ENCODE measurements at regions not wholly inside any gene's neighbourhood (a gene's known extent, or its start where the extent isn't known, plus 50 kb on each side); places are given as distances from the start of the nearest gene placed in this dataset.

DNA sequence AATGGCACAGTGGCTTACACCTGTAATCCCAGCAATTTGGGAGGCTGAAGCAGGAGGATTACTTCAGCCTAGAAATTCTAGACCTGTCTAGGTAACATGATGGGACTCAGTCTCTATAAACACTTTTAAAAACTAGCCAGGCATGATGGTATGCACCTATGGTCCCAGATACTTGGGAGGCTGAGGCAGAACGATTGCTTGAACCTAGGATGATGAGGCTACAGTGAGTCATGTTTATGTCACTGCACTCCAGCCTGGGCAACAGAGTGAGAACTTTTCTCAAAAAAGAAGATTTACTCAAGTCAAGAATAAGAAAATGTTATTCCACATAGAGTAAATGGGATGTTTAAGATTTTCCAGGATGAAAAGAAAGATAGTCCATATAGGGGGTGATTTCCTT, 158.6 kb downstream of the HNMT start:
- peaks cover 15% of the 10 kb centered on the region for H3K4me1 Mint-ChIP-seq
- no peak overlapping the region for H3K4me3 ChIP-seq
- H3K4me2 ChIP-seq, result no peak overlapping the region
- no peaks in the 10 kb centered on the region for H3K79me2 ChIP-seq (replicated peaks; ENCODE audit: insufficient read depth)
- H3K36me3 ChIP-seq (ENCODE audit: insufficient read depth), result no peaks in the 10 kb centered on the region
- H3K27ac ChIP-seq (ENCODE audit: low read depth), result no peak overlapping the region
- no peaks in the 10 kb centered on the region for H3K27me3 ChIP-seq (ENCODE audit: insufficient read depth)
- no peaks in the 10 kb centered on the region for H3F3A ChIP-seq (replicated peaks; ENCODE audit: low read depth)
- H3K27me3 Mint-ChIP-seq (ENCODE audit: insufficient read depth, low read depth, poor library complexity), result no peaks in the 10 kb centered on the region
- 0 out of 2 replicates have a peak, but pooled peaks cover 3% of the 10 kb centered on the region for H3K9me2 ChIP-seq (ENCODE audit: insufficient read depth)
- no peak overlapping the region for H3K4me3 Mint-ChIP-seq
- TF ChIP-seq ZNF331 (CRISPR knock-in tag; IDR thresholded peaks at IDR 0.05; ENCODE audit: low read depth) (no peak), REST (IDR thresholded peaks at IDR 0.05; ENCODE audit: unreplicated experiment) (no peak), ZNF462 (CRISPR knock-in tag; IDR thresholded peaks at IDR 0.05) (no peak), POLR2AphosphoS5 (IDR thresholded peaks at IDR 0.05; ENCODE audit: low read depth) (no peak), NANOG (IDR thresholded peaks at IDR 0.05; ENCODE audit: borderline replicate concordance) (no peak), ZNF114 (CRISPR knock-in tag; IDR thresholded peaks at IDR 0.05) (no peak), EZH2phosphoT487 (IDR thresholded peaks at IDR 0.05; ENCODE audit: unreplicated experiment) (no peak), EZH2 (IDR thresholded peaks at IDR 0.05; ENCODE audit: low read depth, unreplicated experiment) (no peak), JUNB (IDR thresholded peaks at IDR 0.05; ENCODE audit: unreplicated experiment) (no peak), CREB1 (CRISPR knock-in tag; IDR thresholded peaks at IDR 0.05; ENCODE audit: low read depth) (no peak), STAT1 (IDR thresholded peaks at IDR 0.05; ENCODE audit: unreplicated experiment) (no peak)
- TF ChIP-seq, protein P1, sequence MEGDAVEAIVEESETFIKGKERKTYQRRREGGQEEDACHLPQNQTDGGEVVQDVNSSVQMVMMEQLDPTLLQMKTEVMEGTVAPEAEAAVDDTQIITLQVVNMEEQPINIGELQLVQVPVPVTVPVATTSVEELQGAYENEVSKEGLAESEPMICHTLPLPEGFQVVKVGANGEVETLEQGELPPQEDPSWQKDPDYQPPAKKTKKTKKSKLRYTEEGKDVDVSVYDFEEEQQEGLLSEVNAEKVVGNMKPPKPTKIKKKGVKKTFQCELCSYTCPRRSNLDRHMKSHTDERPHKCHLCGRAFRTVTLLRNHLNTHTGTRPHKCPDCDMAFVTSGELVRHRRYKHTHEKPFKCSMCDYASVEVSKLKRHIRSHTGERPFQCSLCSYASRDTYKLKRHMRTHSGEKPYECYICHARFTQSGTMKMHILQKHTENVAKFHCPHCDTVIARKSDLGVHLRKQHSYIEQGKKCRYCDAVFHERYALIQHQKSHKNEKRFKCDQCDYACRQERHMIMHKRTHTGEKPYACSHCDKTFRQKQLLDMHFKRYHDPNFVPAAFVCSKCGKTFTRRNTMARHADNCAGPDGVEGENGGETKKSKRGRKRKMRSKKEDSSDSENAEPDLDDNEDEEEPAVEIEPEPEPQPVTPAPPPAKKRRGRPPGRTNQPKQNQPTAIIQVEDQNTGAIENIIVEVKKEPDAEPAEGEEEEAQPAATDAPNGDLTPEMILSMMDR (conservative IDR thresholded peaks at IDR 0.05; ENCODE audit: low read depth in 2 of 2), result no peak
- TF ChIP-seq, protein P2, sequence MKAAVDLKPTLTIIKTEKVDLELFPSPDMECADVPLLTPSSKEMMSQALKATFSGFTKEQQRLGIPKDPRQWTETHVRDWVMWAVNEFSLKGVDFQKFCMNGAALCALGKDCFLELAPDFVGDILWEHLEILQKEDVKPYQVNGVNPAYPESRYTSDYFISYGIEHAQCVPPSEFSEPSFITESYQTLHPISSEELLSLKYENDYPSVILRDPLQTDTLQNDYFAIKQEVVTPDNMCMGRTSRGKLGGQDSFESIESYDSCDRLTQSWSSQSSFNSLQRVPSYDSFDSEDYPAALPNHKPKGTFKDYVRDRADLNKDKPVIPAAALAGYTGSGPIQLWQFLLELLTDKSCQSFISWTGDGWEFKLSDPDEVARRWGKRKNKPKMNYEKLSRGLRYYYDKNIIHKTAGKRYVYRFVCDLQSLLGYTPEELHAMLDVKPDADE (IDR thresholded peaks at IDR 0.05), result no peak
- no peaks in the 10 kb centered on the region for H3K9me3 Mint-ChIP-seq
- DNase-seq (ENCODE audit: low spot score) (no peak), ATAC-seq (no peak)
- H2AFZ ChIP-seq, result no peak overlapping the region
- no peak overlapping the region for H3K27ac Mint-ChIP-seq
- no peaks in the 10 kb centered on the region for H4K20me1 ChIP-seq (replicated peaks; ENCODE audit: insufficient read depth)
- H3K36me3 Mint-ChIP-seq (ENCODE audit: low read depth), result no peaks in the 10 kb centered on the region
- peaks cover 25% of the 10 kb centered on the region for H3K4me1 ChIP-seq (ENCODE audit: insufficient read depth)

Data from GM23338 (cell line).